Muscle of back (tissue), 3 donors: ENCODE measurements at regions not wholly inside any gene's neighbourhood (a gene's known extent, or its start where the extent isn't known, plus 50 kb on each side); places are given as distances from the start of the nearest gene placed in this dataset.
A peak's percentile ranks its signal among the peaks of the same experiment; 100 is the strongest.

ENCODE experiments used
- DNase-seq, 3 donors: peaks; one replicate each; pipeline versions ENCODE4 v3.0.0 to v3.0.0-alpha.2; 2013

DNA sequence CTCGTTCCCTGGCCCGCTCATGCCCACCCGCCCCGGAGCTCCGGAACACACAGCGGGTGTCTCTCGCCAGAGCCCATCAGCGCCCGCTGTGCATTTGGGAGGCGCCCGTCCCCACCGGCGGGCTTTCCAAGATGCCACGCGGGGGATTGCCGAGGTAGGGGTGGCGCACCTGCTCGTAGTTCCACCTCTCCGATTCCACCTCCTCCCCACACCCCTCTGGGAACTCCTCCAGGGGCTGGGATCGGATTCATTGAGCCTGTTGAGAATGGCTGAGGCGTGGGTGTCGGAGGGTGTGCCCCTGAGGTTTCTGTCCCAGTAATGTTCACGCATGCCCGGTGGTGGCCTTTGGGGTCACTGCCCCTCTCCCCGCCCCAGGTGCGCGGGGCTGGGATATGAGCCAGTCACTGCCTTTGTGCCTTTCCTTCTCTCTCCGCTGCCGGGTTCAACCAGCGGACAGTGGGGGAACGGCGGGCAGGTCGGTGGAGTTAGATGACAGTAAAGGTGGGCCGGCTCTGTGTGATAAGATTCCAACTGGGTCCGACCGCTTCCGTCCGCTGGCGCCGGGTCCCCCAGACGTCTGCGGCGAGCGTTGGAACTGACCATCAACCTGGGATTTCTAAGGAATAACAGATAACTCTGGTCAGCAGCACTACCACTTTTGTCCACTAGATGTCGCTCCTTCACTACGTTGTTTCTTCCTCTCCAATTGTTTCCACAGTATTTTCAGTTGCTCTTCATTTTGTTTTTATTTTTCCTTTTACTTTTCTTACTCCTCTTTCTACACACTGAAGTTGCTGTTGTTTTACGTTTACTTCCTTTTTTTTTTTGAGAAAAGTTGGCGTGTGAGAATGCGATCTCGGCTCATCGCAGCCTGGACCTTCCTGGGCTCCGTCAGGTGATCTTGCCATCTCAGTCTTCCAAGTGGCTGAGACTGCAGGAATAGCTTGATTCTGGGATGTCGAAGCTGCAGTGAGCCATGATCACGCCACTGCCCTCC, 178.1 kb upstream of the ALG10B start:
- peak; percentile 45 to 78 (median 73) for DNase-seq

GRCh38 chr12:38139456-38139855, 177.1 kb upstream of the ALG10B start:
- DNase-seq, result no peak

- no peak for DNase-seq
Observed at GRCh38 chr12:38141239-38141638, 175.3 kb upstream of the ALG10B start.

DNA sequence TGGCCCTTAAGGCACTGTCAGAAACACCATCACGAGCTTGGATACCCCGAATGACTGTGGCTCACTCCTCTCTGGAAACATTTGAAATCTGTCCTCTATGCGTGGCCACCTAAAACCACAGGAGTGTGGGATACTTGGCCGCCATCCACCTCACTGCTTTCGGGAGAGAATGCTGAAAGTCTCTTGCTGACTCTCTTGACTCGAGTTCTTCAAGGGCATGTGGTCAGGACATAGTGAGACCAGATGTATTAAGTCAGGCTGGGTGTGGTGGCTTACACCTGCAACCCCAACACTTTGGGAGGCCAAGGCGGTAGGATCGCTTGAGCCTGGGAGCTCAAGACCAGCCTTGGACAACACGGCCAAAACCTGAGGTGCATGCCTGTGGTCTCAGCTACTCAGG, 174.7 kb upstream of the ALG10B start:
- DNase-seq, result no peak

GRCh38 chr12:38142974-38143373, 173.6 kb upstream of the ALG10B start:
- no peak for DNase-seq

GRCh38 chr12:38144049-38144448, 172.5 kb upstream of the ALG10B start:
- DNase-seq, result no peak

DNA sequence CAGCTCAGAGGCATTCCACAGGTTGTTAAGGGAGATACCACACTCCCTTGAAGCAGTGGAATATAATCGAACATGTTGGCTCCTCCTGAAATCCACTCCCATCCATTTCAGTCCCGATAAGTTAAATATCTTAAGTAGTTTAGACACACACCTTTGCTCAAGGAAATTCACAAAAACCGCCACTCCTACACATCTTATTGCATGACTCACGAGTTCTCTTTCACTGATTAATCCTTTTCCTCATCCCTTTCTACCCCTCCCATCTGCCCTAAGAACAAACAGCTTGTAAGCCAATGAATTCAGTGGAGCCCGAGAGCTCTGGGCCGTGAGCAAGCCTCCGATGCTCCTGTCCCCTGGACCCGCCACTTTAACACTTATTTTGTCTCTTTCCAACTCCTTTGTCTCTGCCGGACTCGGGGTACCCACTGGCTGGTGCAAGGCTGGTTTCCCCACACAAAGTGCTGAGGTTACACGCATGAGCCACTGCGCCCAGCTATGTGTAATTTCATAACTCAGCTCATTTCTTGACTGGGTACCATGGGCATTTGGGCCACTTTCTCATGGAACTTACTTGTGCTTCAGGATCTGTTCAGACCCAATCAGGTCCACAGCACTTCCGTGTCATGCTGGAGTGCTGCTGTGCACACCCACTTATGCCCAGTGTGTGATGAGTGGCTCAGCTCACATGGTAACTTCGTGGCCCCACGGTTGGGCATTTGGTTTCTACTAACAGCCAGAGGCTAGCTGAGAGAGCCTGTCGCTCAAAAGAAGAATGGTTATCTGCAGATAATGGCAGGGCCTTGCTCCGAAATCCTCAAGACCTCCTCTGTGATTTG, 171.8 kb upstream of the ALG10B start:
- DNase-seq, result no peak

DNA sequence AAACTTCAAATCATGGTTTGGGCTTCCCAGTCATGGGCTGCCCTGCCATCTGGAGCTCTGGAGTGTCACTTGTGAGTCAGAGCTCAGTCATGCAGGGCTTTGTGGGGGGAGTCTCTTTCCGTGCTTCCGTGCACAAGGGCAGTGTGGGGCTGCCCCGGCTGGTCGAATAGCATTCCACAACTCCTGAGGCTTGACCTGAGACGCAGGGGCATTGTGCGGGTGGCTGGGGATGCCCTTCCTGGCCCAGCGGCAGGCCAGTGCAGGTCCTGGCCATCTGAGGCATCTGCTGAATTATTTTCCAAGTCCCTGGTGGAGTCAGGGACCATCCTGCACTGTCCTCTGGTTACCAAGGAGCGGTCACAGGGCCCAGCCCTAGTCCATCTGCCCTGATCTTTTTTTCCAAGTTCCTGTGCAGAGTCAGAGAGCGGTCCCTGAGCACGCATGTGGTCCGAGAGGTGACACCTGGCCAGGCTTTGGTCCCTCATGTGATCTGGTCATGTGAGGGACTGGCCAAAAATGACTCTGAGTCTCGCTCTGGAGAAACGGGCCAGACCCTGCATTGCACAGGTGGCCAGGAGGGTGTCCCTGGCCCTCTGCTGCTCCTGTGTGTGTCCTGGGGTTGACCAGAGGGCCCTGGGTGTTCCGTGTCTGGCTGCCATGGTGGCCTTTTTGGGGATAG, 167.0 kb upstream of the ALG10B start:
- no peak for DNase-seq

DNA sequence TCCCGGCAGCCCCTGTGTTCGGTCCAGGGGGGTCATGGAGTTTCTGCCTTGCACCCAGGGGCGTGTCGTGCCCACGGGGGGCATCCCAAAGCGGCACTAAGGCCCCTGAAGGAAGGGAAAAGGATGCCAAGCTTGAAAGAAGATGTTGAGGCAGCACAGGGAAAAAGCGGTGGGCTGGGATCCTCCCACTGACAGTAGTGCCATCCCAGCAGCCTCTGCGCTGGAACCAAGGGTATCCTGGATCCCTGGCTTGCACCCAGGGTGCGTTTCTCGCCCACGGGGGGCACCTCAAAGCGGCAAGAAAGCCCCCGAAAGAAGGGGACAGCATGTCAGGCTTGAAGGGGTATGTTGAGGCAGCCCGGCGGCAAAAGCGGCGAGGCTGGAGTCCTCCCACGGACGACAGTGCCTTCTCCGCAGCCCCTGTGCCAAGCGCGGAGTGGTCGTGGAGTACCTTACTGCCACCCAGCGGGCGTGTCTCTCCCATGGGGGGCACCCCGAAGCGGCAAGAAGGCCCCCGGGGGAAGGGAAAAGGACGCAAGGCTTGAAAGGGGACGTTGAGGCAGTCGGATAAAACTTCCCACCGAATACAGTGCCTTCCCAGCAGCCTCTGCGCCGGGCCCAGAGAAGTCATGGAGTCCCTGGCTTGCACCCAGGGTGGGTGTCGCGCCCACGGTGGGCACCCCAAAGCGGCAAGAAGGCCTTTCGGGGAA, 164.4 kb upstream of the ALG10B start:
- DNase-seq, result no peak

- DNase-seq, result no peak
Observed at GRCh38 chr12:38152816-38153736, 163.5 kb upstream of the ALG10B start.

- no peak for DNase-seq
Observed at GRCh38 chr12:38153737-38154061, 162.9 kb upstream of the ALG10B start.

DNA sequence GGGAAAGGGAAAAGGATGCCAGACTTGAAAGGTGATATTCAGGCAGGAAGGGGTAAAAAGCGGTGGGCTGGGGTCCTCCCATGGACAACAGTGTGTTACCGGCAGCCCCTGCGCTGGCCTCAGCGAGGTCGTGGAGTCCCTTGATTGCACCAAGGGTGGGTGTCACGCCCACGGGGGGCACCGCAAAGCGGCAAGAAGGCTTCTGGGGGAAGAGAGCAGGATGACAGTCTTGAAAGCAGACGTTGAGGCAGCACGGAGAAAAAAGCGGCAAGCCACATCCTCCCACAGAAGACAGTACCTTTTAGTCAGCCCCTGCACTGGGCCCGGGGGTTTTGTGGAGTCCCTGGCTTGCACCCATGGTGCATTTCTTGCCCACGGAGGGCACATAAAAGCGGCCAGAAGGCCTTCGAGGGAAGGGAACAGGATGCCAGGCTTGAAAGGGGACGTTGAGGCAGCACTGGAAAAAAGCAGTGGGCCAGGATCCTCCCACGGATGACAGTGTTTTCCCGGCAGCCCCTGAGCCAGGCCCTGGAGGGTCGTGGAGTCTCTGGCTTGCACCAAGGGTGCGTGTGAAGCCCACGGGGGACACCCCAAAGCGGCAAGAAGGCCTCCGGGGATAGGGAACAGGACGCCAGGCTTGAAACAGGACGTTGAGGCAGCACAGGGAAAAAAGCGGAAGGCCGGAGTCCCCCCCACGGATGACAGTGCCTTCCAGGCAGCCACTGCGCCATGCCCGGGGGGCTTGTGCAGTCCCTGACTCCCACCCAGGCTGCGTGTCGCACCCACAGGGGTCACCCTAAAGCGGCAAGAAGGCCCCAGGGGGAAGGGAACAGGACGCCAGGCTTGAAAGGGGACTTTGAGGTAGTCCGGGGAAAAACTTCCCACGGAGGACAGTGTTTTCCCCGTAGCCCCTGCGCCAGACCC, 162.2 kb upstream of the ALG10B start:
- DNase-seq, result no peak

- no peak for DNase-seq
Observed at GRCh38 chr12:38155020-38155395, 161.6 kb upstream of the ALG10B start.

- DNase-seq, result no peak
Observed at GRCh38 chr12:38155526-38156496, 160.8 kb upstream of the ALG10B start.

- DNase-seq, result no peak
Observed at GRCh38 chr12:38156497-38157245, 159.9 kb upstream of the ALG10B start.

DNA sequence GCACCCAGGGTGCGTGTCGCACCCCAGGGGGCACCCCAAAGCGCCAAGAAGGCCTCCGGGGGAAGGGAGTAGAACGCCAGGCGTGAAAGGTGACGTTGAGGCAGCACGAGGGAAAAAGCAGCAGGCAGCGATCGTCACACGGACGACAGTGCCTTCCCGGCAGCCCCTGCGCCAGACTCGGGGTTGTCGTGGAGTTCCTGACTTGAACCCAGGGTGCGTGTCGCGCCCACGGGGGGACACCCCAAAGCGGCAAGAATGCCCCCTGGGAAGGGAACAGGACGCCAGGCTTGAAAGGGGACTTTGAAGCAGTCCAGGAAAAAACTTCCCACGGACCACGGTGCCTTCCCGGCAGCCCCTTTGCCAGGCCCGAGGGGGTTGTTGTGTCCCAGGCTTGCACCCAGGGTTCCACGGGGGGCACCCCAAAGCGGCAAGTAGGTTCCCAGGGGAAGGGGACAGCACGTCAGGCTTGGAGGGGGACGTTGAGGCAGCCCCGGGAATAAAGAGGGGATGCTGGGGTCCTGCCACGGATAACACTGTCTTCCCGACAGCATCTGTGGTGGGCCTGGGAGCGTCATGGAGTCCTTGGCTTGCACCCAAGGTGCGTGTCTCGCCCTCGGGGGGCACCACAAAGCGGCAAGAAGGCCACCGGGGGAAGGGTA, 159.2 kb upstream of the ALG10B start:
- DNase-seq, result no peak

- no peak for DNase-seq
Observed at GRCh38 chr12:38157933-38158401, 158.6 kb upstream of the ALG10B start.
